GM18868 (cell line): ENCODE measurements at regions not wholly inside any gene's neighbourhood (a gene's known extent, or its start where the extent isn't known, plus 50 kb on each side); places are given as distances from the start of the nearest gene placed in this dataset.
"Not testable (repeated sequence)": the region's sequence is repeated elsewhere in the genome, so short reads cannot be mapped to it uniquely, and the experiment has no call there.

Experiments
- ATAC-seq: cut with Tn5 transposase; IDR thresholded peaks from one replicate; pipeline ENCODE4 v1.9.1; 2021; ENCODE audit warnings: mild to moderate bottlenecking, moderate library complexity; ENCODE audit not compliant: unreplicated experiment

GRCh38 chr18:52130624-52131301, 209.2 kb upstream of the DCC start:
- no peak for ATAC-seq

GRCh38 chr18:52131845-52132244, 208.2 kb upstream of the DCC start:
- no peak for ATAC-seq

DNA sequence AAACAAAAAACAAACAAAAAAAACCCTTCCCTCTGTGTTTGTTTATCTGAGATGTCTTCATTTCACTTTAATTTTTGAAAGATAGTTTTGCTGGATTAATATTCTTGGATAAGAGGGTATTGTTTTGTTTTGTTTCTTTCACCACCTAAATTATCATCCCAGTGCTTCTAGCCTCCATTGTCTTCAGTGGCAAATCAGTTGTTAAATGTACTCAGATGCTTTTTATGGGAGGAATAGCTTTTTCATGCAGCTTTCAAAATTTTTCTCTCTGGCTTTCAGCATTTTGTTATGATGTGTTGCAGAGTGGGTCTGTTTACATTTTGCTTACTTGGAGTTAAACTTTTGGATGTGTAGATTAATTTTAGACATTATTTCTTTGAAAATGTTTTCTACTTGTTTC, 203.5 kb upstream of the DCC start:
- no peak for ATAC-seq

- ATAC-seq = no peak
These were observed 199.0 kb upstream of the DCC start for GRCh38 chr18:52140986-52141385.

DNA sequence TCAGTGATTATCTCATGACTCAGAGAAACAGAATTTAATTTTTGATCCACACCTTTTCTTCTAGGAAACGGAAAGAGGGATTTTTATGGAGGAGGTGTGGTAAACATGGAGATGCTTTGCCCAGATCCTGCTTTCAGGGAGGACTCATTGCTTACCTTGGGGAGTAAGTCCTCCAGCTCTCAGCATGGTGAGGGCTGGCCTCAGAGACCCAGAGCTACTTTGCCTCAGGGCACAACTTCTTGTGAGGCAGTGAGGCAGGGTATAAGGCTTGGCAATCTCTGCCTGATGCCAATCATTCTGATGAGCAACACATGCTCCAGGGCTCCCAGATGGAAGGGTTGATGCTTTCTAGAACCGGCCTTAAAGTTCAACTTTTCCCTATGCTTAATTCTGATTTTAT, 189.9 kb upstream of the DCC start:
- no peak for ATAC-seq

- no peak for ATAC-seq
These were observed 188.0 kb upstream of the DCC start for GRCh38 chr18:52152036-52152435.

GRCh38 chr18:52156166-52156565, 183.8 kb upstream of the DCC start:
- no peak for ATAC-seq

GRCh38 chr18:52160636-52161035, 179.4 kb upstream of the DCC start:
- ATAC-seq = no peak

DNA sequence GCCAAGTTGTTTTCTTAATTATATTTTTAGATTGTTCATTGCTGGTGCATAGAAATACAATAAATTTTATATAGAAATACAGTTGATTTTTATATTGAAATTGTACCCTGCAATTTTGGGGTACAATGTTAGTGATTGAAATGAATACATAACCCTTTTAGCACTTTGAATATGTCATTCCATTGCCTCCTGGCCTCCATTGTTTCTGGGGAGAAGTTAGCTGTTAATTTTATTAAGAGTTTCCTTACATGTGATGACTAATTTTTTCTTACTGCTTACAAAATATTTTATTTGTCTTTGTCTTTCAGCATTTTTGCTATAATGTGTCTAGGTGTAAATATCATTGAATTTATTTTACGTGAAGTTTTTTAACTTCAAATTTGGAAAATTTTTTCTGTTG, 176.5 kb upstream of the DCC start:
- no peak for ATAC-seq

- ATAC-seq = not testable (repeated sequence)
These were observed 171.9 kb upstream of the DCC start for GRCh38 chr18:52168131-52168530.

DNA sequence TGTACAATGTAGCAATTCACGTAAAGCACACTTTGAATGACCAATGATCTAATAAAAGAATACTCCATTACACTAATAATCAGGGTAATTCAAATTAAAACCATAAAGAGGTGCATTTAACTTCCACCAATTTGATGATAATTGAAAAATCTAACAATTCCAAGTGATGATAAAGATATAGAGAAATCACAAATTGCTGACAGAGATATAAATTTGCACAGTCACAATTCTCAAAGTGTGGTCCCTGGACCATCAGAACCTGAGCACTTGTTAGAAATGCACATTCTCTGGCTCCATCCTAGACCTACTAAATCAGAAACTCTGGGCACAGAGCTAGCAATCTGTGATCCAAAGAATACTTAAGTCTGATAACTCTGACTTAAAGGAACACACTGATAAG, 165.8 kb upstream of the DCC start:
- no peak for ATAC-seq

- ATAC-seq = no peak
These were observed 164.6 kb upstream of the DCC start for GRCh38 chr18:52175406-52175805.

DNA sequence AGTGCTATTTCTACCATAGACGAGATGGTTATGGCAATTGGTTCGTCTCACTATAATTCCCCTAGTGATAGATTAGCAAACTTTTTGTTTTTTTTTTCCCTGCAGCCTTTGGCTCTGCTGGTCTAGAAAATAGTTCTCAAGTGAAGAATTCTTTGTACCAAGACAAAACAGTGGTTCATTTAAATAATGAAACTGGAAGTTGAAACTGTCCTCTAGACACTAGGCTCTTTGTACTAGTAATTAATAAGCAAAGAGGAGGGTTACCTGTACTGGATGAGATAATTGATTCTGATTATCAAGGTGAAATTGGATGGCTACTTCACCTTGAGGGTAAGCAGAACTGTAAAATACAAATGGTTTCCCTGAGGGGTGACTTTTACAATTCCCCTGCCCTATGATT, 156.9 kb upstream of the DCC start:
- no peak for ATAC-seq

DNA sequence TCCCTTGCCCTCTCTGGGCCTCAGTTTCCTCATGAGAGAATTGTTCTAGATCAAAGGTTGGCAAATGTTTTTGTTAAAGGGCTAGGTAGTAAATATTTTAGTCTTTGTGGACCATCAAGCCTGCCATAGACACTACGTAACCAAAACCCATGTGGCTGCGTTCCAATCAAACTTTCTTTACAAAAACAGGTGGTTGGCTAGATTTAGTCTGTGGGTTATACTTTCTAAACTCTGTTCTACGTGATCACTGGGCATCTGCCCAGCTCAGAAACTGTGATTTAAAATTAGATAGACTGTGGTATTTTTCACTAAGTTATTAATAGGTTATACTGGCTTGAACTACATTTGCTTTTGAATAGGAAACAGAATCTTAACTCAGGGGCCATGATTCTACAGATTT, 149.8 kb upstream of the DCC start:
- ATAC-seq = no peak

- ATAC-seq = no peak
These were observed 149.4 kb upstream of the DCC start for GRCh38 chr18:52190631-52191030.

DNA sequence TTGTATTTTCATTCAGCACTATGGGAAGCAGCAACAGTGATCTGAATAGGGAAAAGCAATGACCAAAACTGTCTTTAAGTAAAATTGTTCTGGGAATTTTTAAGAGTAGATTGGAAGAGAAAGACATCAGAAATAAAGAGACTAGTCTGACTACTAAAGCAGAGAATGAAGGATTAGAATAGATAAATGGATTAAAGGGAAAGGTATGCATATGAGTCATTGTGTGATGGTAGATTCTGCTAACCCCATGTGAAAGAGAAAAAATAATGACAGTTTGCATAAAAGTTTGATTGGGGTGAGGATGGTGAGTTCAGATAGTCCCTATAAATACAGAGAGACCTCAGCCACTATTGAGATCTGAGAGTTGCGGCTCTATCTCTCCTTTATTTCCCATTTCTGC, 139.6 kb upstream of the DCC start:
- no peak for ATAC-seq

DNA sequence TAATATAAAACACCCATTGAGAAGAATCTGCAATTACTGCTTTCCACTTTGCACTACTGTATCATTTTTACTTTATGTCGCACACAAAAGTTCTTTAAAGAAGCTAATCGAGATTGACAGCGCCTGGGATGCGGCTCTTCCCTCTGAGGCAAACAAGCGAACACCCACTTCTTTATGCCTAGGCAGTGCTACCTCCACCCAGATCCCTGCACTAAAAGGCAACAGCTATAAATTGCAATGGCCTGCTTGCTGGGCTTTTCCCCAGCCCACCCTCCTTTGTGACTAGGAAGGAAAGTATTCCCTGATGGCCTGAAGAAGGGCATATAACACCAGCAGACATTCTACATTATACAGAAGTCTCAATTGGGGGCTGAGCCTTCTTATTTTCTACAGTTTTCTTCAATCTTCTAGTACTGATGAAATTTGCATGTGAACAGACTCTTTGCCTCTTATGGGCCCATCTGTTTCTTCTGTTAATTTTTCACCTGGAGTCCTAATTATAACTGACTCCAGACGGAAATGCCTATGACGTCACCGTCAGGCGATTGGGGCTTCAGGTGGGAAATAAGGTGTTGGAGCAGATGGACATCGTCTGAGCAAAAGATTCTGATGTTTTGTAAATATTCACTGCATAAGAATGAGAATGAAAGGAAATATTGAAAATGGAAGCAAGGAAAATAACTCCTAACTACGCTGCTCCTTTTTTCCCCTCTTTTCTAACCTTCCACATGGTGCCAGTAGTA, 138.9 kb upstream of the DCC start:
- ATAC-seq = no peak

- ATAC-seq = no peak
These were observed 131.4 kb upstream of the DCC start for GRCh38 chr18:52208646-52209045.

- ATAC-seq = no peak
These were observed 123.9 kb upstream of the DCC start for GRCh38 chr18:52216109-52216508.

DNA sequence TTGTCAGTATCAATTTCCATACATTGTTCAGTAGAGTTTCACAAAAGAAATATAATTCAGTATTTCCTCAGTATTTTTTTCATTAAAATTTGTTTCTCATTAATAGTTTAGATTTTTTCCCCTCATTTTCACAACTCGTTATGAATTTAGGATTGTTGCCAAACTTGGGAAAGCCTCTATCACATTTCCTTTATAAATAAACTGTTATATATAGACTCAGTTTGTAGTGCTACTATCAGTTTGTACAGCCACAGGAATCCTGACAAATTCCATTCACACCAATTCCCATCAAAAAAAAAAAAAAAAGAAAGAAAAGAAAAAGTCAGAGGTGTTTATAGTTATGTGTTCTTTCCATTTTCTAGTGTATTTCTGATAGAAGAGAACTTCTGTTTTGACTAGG, 123.3 kb upstream of the DCC start:
- no peak for ATAC-seq

GRCh38 chr18:52219102-52219501, 120.9 kb upstream of the DCC start:
- no peak for ATAC-seq

DNA sequence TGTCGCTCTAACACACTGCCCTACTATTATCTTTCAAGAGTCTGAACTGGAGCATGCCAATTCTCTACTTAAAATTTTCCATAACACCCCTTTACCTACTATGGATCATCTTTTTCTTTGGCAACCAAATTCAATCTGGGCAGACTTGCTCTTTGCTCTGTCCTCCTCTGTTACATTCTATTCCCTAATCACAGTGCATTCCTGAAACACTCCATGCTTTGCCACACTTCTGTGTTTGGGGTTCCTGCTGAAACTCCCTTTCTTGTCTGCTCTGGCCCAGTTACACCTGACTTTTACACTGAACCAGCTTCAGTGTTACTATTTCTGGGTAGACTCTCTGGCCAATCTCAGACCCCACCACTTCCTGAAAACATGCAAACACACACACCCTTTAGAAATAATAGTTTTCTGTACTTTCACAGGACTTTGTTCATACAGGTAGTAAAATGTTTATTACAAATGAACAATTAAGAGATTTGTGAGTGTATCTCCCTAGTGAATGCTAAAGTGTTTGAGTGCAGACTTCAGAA, 119.9 kb upstream of the DCC start:
- no peak for ATAC-seq

DNA sequence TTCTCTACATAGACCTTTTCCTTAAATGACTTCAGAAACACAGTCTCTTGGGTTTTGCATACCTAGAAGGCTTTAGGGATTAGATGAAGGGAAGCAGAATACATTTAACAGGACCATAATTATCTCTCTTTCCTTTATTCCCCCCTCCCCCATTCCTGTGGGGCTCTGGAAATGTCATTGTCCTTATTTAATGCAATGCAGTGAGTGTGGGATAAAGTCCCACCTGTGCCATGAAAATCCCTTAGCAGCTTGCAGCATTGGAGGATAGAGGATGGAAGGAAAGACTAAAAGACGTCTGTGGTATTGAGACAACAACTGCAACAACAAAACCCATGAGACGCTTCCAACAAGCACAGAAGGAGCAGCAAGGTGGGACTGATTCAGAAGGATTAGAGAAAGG, 117.8 kb upstream of the DCC start:
- ATAC-seq = no peak
